ENCODE measurements at regions not wholly inside any gene's neighbourhood (a gene's known extent, or its start where the extent isn't known, plus 50 kb on each side); places are given as distances from the start of the nearest gene placed in this dataset.

DNA sequence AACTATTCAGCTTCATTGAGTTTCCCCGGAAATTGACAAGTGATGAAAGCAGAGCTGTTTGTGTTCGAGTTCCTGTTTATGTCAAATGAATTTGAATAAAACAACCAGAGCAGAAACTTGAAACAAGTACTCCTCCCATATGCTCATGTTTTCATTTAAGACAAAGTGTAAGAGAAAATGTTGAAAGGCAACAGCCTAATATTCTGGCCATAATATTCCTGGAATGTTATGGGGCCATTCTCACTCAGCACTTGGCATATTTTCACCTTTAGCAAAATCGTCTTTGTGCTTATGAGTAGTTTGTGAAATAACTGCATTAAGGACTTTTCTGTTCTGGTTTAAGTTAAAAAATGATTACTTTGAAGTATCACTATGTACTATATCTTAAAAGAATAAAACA lies 276.0 kb upstream of the FAT1 start:
- no peak for TF ChIP-seq EZH2 (IDR thresholded peaks at IDR 0.05)
- TF ChIP-seq, protein P1, sequence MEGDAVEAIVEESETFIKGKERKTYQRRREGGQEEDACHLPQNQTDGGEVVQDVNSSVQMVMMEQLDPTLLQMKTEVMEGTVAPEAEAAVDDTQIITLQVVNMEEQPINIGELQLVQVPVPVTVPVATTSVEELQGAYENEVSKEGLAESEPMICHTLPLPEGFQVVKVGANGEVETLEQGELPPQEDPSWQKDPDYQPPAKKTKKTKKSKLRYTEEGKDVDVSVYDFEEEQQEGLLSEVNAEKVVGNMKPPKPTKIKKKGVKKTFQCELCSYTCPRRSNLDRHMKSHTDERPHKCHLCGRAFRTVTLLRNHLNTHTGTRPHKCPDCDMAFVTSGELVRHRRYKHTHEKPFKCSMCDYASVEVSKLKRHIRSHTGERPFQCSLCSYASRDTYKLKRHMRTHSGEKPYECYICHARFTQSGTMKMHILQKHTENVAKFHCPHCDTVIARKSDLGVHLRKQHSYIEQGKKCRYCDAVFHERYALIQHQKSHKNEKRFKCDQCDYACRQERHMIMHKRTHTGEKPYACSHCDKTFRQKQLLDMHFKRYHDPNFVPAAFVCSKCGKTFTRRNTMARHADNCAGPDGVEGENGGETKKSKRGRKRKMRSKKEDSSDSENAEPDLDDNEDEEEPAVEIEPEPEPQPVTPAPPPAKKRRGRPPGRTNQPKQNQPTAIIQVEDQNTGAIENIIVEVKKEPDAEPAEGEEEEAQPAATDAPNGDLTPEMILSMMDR (IDR thresholded peaks at IDR 0.05), result no peak
- no peak for TF ChIP-seq EZH2phosphoT487 (IDR thresholded peaks at IDR 0.05)

Measured in neural progenitor cell (in vitro differentiated cells).